ENCODE measurements at regions not wholly inside any gene's neighbourhood (a gene's known extent, or its start where the extent isn't known, plus 50 kb on each side); places are given as distances from the start of the nearest gene placed in this dataset.

- BruUV-seq (replicated peaks), result no TSS peak
- no peak for DNase-seq (ENCODE audit: low spot score)
- Histone ChIP-seq H3K4me1 (ENCODE audit: insufficient read depth, low read length, poor library complexity, severe bottlenecking) (peaks cover 26% of the 10 kb centered on the region), H3K36me3 (ENCODE audit: insufficient read depth, low read length, poor library complexity, severe bottlenecking) (no peaks in the 10 kb centered on the region), H3K9me3 (ENCODE audit: low read depth, low read length, poor library complexity, severe bottlenecking) (no peaks in the 10 kb centered on the region), H3K27me3 (replicated peaks; ENCODE audit: insufficient read depth, low read depth, low read length, poor library complexity) (no peaks in the 10 kb centered on the region), H3K4me3 (ENCODE audit: low read depth, low read length, poor library complexity, severe bottlenecking) (no peak overlapping the region), H3K27ac (ENCODE audit: low read depth, low read length, poor library complexity, severe bottlenecking) (no peak overlapping the region)
- ChIA-PET POLR2A (ENCODE audit: low non-redundant PET) (no interaction called here), CTCF (no interaction called here)
- intact Hi-C loops (cut with micrococcal nuclease; ENCODE audit: unreplicated experiment), result no loop called here
- TF ChIP-seq EZH2 (IDR thresholded peaks at IDR 0.05; ENCODE audit: borderline replicate concordance, low read depth, low read length, poor library complexity, severe bottlenecking) (no peak), CTCF (conservative IDR thresholded peaks at IDR 0.05; ENCODE audit: low read depth, low read length) (no peak)
Observed at GRCh38 chr12:107366322-107366721, 273.0 kb upstream of the CRY1 start.

- BruUV-seq (replicated peaks), result no TSS peak
- Histone ChIP-seq H3K4me3 (ENCODE audit: low read depth, low read length, poor library complexity, severe bottlenecking) (no peak overlapping the region), H3K27me3 (replicated peaks; ENCODE audit: insufficient read depth, low read depth, low read length, poor library complexity) (no peaks in the 10 kb centered on the region), H3K27ac (ENCODE audit: low read depth, low read length, poor library complexity, severe bottlenecking) (no peak overlapping the region), H3K9me3 (ENCODE audit: low read depth, low read length, poor library complexity, severe bottlenecking) (no peaks in the 10 kb centered on the region), H3K4me1 (ENCODE audit: insufficient read depth, low read length, poor library complexity, severe bottlenecking) (peaks cover 43% of the 10 kb centered on the region), H3K36me3 (ENCODE audit: insufficient read depth, low read length, poor library complexity, severe bottlenecking) (no peaks in the 10 kb centered on the region)
- ChIA-PET POLR2A (ENCODE audit: low non-redundant PET) (no interaction called here), CTCF (no interaction called here)
- intact Hi-C loops (cut with micrococcal nuclease; ENCODE audit: unreplicated experiment), result no loop called here
- no peak for TF ChIP-seq CTCF (conservative IDR thresholded peaks at IDR 0.05; ENCODE audit: low read depth, low read length)
- no peak for TF ChIP-seq EZH2 (IDR thresholded peaks at IDR 0.05; ENCODE audit: borderline replicate concordance, low read depth, low read length, poor library complexity, severe bottlenecking)
- no peak for DNase-seq (ENCODE audit: low spot score)
Observed at GRCh38 chr12:107368586-107368985, 275.2 kb upstream of the CRY1 start.

GRCh38 chr12:107369006-107369405 is 275.7 kb upstream of the CRY1 start:
- CTCF ChIA-PET, result no interaction called here
- no peaks in the 10 kb centered on the region for H3K27me3 ChIP-seq (replicated peaks; ENCODE audit: insufficient read depth, low read depth, low read length, poor library complexity)
- intact Hi-C loops (cut with micrococcal nuclease; ENCODE audit: unreplicated experiment), result no loop called here
- H3K9me3 ChIP-seq (ENCODE audit: low read depth, low read length, poor library complexity, severe bottlenecking), result no peaks in the 10 kb centered on the region
- BruUV-seq (replicated peaks), result no TSS peak
- DNase-seq (ENCODE audit: low spot score), result no peak
- H3K36me3 ChIP-seq (ENCODE audit: insufficient read depth, low read length, poor library complexity, severe bottlenecking), result no peaks in the 10 kb centered on the region
- TF ChIP-seq CTCF (conservative IDR thresholded peaks at IDR 0.05; ENCODE audit: low read depth, low read length) (no peak), EZH2 (IDR thresholded peaks at IDR 0.05; ENCODE audit: borderline replicate concordance, low read depth, low read length, poor library complexity, severe bottlenecking) (no peak)
- POLR2A ChIA-PET (ENCODE audit: low non-redundant PET), result no interaction called here
- no peak overlapping the region for H3K4me3 ChIP-seq (ENCODE audit: low read depth, low read length, poor library complexity, severe bottlenecking)
- no peak overlapping the region for H3K27ac ChIP-seq (ENCODE audit: low read depth, low read length, poor library complexity, severe bottlenecking)
- peaks cover 47% of the 10 kb centered on the region for H3K4me1 ChIP-seq (ENCODE audit: insufficient read depth, low read length, poor library complexity, severe bottlenecking)
